ENCODE measurements at regions not wholly inside any gene's neighbourhood (a gene's known extent, or its start where the extent isn't known, plus 50 kb on each side); places are given as distances from the start of the nearest gene placed in this dataset.
A peak's percentile ranks its signal among the peaks of the same experiment; 100 is the strongest.

- no peak for DNase-seq
- 38% methylated on average over 6 of the region's 6 CpGs for WGBS (ENCODE audit: insufficient coverage, low coverage, low lambda C conversion rate, missing lambda C conversion rate)
Observed at GRCh38 chr20:17077030-17077429, 149.8 kb upstream of the PCSK2 start.

DNA sequence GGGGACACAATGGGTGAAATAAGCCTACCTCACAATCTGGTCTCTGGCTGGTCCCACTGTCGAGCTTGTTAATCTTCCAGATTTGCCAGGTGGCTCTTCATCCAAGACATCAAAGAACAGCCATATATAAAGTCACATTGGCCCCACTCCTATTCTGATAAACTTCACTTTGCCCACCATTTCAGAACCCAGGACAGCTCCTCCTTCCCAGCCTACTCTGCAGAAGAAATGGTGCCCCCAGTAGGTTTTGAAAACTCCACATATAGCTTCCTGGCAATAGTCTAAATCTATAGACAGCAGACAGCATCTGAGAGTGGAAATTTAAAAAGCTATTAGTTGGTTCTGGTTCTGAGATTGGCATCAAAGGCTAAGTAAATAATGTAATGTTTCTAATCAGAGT, 143.1 kb upstream of the PCSK2 start:
- 0% methylated on average over 1 of the region's 1 CpG for WGBS (ENCODE audit: insufficient coverage, low coverage, low lambda C conversion rate, missing lambda C conversion rate)
- Histone ChIP-seq H3K4me1 (no peaks in the 10 kb centered on the region), H3K4me3 (no peak overlapping the region), H3K27ac (no peak overlapping the region), H3K36me3 (no peaks in the 10 kb centered on the region), H3K27me3 (no peaks in the 10 kb centered on the region), H3K9me3 (no peaks in the 10 kb centered on the region)
- intact Hi-C loops (cut with DNase I): no loop called here
- DNase-seq: no peak
- no peak for TF ChIP-seq POLR2A (IDR thresholded peaks at IDR 0.05)
- TF ChIP-seq CTCF (IDR thresholded peaks at IDR 0.05): no peak
- ATAC-seq: no peak

More at GRCh38 chr20:17077030-17077429, 149.8 kb upstream of the PCSK2 start:
- intact Hi-C loops (cut with DNase I): no loop called here
- Histone ChIP-seq H3K27me3 (no peaks in the 10 kb centered on the region), H3K9me3 (no peaks in the 10 kb centered on the region), H3K27ac (no peak overlapping the region), H3K36me3 (no peaks in the 10 kb centered on the region), H3K4me3 (no peak overlapping the region), H3K4me1 (no peaks in the 10 kb centered on the region)
- no peak for TF ChIP-seq CTCF (IDR thresholded peaks at IDR 0.05)
- no peak for ATAC-seq

DNA sequence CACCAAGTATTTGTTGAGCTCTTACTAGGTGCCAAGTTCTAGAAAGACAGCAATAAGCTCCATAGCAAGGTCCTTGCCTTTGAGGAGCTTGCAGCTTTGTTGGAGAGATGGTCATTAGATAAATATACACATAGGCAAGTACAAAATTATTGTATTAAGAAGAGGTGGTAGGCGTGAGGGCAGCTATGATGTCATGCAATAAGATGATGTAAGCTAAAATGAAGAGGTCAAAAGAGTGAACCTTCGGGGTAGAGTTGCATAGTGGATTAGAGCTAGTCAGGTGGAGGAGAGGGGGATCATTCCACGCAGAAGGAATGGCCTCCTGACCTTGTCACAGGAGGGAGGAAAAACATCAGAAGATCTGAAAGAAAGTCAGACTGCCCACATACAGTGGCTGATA, 141.9 kb upstream of the PCSK2 start:
- H3K9me3 ChIP-seq: no peaks in the 10 kb centered on the region
- no peaks in the 10 kb centered on the region for H3K36me3 ChIP-seq
- no peaks in the 10 kb centered on the region for H3K4me1 ChIP-seq
- H3K27me3 ChIP-seq: no peaks in the 10 kb centered on the region
- no peak for ATAC-seq
- no peak overlapping the region for H3K4me3 ChIP-seq
- TF ChIP-seq CTCF (IDR thresholded peaks at IDR 0.05): no peak
- no peak for TF ChIP-seq POLR2A (IDR thresholded peaks at IDR 0.05)
- 14% methylated on average over 3 of the region's 3 CpGs for WGBS (ENCODE audit: insufficient coverage, low coverage, low lambda C conversion rate, missing lambda C conversion rate)
- H3K27ac ChIP-seq: no peak overlapping the region
- DNase-seq: no peak
- intact Hi-C loops (cut with DNase I): no loop called here

GRCh38 chr20:17093782-17094181, 133.1 kb upstream of the PCSK2 start:
- ATAC-seq (no peak), DNase-seq (no peak)
- Histone ChIP-seq H3K4me3 (no peak overlapping the region), H3K36me3 (no peaks in the 10 kb centered on the region), H3K27ac (no peak overlapping the region), H3K9me3 (no peaks in the 10 kb centered on the region), H3K27me3 (no peaks in the 10 kb centered on the region), H3K4me1 (no peaks in the 10 kb centered on the region)
- intact Hi-C loops (cut with DNase I): no loop called here
- TF ChIP-seq POLR2A (IDR thresholded peaks at IDR 0.05): no peak
- no peak for TF ChIP-seq CTCF (IDR thresholded peaks at IDR 0.05)
- WGBS (ENCODE audit: insufficient coverage, low coverage, low lambda C conversion rate, missing lambda C conversion rate): 25% methylated on average over 4 of the region's 4 CpGs

DNA sequence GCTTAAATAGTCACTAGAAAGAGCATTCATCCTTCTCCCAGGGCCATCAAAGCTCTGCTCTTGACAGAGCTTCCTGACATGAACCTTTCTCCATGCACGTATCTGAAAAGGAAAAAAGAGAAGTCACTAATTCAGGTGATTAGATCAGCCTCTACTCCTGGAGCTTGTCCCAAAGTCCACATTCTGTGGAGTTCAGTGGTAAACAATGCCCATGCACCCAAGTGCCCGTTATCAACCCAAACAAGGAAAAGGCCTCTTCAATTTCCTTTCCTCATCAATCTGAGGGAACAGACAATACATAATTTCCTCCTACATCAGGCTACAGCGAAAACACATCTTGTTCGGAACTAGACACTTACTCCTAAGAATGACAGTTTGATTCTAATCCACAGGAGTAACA, 129.2 kb upstream of the PCSK2 start:
- Histone ChIP-seq H3K27me3 (no peaks in the 10 kb centered on the region), H3K4me3 (no peak overlapping the region), H3K27ac (no peak overlapping the region), H3K36me3 (no peaks in the 10 kb centered on the region), H3K4me1 (no peaks in the 10 kb centered on the region), H3K9me3 (no peaks in the 10 kb centered on the region)
- no peak for TF ChIP-seq POLR2A (IDR thresholded peaks at IDR 0.05)
- TF ChIP-seq CTCF (IDR thresholded peaks at IDR 0.05): no peak
- intact Hi-C loops (cut with DNase I): no loop called here
- 14% methylated on average over 4 of the region's 4 CpGs for WGBS (ENCODE audit: insufficient coverage, low coverage, low lambda C conversion rate, missing lambda C conversion rate)
- peak; percentile 9 to 65 (median 42) for ATAC-seq
- no peak for DNase-seq
